Effector memory CD8-positive, alpha-beta T cell (primary cell): ENCODE measurements at regions not wholly inside any gene's neighbourhood (a gene's known extent, or its start where the extent isn't known, plus 50 kb on each side); places are given as distances from the start of the nearest gene placed in this dataset.

Source experiments
- ATAC-seq: fragments of 150-1000 bp; cut with Tn5 transposase; replicated peaks from 2 replicates; pipeline ENCODE4 v1.10.0; 2021; ENCODE audit warnings: mild to moderate bottlenecking, moderate library complexity
- DNase-seq, 3 experiments: peaks; one replicate each; pipeline ENCODE4 v3.0.0; 2021
- H3K27ac Mint-ChIP-seq, 2 donors: one replicate each; pipeline ENCODE4 v1.8.0; 2022; ENCODE audit warnings: mild to moderate bottlenecking in 2 of 2, mixed read lengths in 2 of 2, moderate library complexity in 2 of 2
- H3K27me3 Mint-ChIP-seq, 2 donors: one replicate each; pipeline ENCODE4 v1.8.0; 2022; ENCODE audit warnings: mixed read lengths in 2 of 2
- H3K36me3 Mint-ChIP-seq: one replicate; pipeline ENCODE4 v1.8.0; 2022; ENCODE audit warnings: mild to moderate bottlenecking, moderate library complexity, mixed read lengths; ENCODE audit not compliant: insufficient read depth
- H3K4me1 Mint-ChIP-seq, 2 donors: one replicate each; pipeline ENCODE4 v1.8.0; 2022; ENCODE audit warnings: low read depth in 2 of 2, mixed read lengths in 2 of 2
- H3K4me3 Mint-ChIP-seq, 2 donors: one replicate each; pipeline ENCODE4 v1.8.0; 2022; ENCODE audit warnings: mild to moderate bottlenecking in 2 of 2, mixed read lengths in 2 of 2, moderate library complexity in 2 of 2
- H3K9me3 Mint-ChIP-seq, 2 donors: one replicate each; pipeline ENCODE4 v1.8.0; 2022; ENCODE audit warnings: mixed read lengths in 2 of 2

- no peak for ATAC-seq
- H3K4me1 Mint-ChIP-seq: no peaks in the 10 kb centered on the region
- H3K27ac Mint-ChIP-seq: no peak overlapping the region
- H3K36me3 Mint-ChIP-seq: no peaks in the 10 kb centered on the region
- no peaks in the 10 kb centered on the region for H3K27me3 Mint-ChIP-seq
- H3K4me3 Mint-ChIP-seq: no peak overlapping the region
- DNase-seq: no peak
- H3K9me3 Mint-ChIP-seq: peaks cover 0 to 4% of the 10 kb centered on the region in 2 donors
Observed at GRCh38 chr16:73858326-73858725, 438.3 kb upstream of the PSMD7 start.

GRCh38 chr16:73853968-73854367, 442.6 kb upstream of the PSMD7 start:
- Mint-ChIP-seq H3K9me3 (peaks cover 4 to 6% of the 10 kb centered on the region in 2 donors), H3K27ac (no peak overlapping the region), H3K27me3 (no peaks in the 10 kb centered on the region), H3K4me3 (no peak overlapping the region), H3K36me3 (no peaks in the 10 kb centered on the region), H3K4me1 (no peaks in the 10 kb centered on the region)
- ATAC-seq (no peak), DNase-seq (no peak)

- Mint-ChIP-seq H3K9me3 (peaks cover 4 to 6% of the 10 kb centered on the region in 2 donors), H3K27me3 (no peaks in the 10 kb centered on the region), H3K4me1 (no peaks in the 10 kb centered on the region), H3K36me3 (no peaks in the 10 kb centered on the region), H3K27ac (no peak overlapping the region), H3K4me3 (no peak overlapping the region)
- ATAC-seq (no peak), DNase-seq (no peak)
Observed at GRCh38 chr16:73852561-73852960, 444.1 kb upstream of the PSMD7 start.

- ATAC-seq (no peak), DNase-seq (no peak)
- H3K9me3 Mint-ChIP-seq: peaks cover 6 to 7% of the 10 kb centered on the region in 2 donors
- H3K27me3 Mint-ChIP-seq: no peaks in the 10 kb centered on the region
- H3K36me3 Mint-ChIP-seq: no peaks in the 10 kb centered on the region
- H3K27ac Mint-ChIP-seq: no peak overlapping the region
- H3K4me1 Mint-ChIP-seq: no peaks in the 10 kb centered on the region
- no peak overlapping the region for H3K4me3 Mint-ChIP-seq
Observed at GRCh38 chr16:73848993-73849392, 447.6 kb upstream of the PSMD7 start.

GRCh38 chr16:73847090-73847489, 449.5 kb upstream of the PSMD7 start:
- Mint-ChIP-seq H3K4me3 (no peak overlapping the region), H3K9me3 (peaks cover 0 to 5% of the 10 kb centered on the region in 2 donors), H3K4me1 (no peaks in the 10 kb centered on the region), H3K27me3 (no peaks in the 10 kb centered on the region), H3K27ac (no peak overlapping the region), H3K36me3 (no peaks in the 10 kb centered on the region)
- DNase-seq (no peak), ATAC-seq (no peak)

- Mint-ChIP-seq H3K9me3 (peaks cover 0 to 5% of the 10 kb centered on the region in 2 donors), H3K36me3 (no peaks in the 10 kb centered on the region), H3K4me3 (no peak overlapping the region), H3K4me1 (no peaks in the 10 kb centered on the region), H3K27ac (no peak overlapping the region), H3K27me3 (no peaks in the 10 kb centered on the region)
- DNase-seq (no peak), ATAC-seq (no peak)
Observed at GRCh38 chr16:73846356-73846755, 450.3 kb upstream of the PSMD7 start.

- no peak for DNase-seq
- H3K27ac Mint-ChIP-seq: no peak overlapping the region
- H3K4me3 Mint-ChIP-seq: no peak overlapping the region
- no peaks in the 10 kb centered on the region for H3K27me3 Mint-ChIP-seq
- no peak for ATAC-seq
- H3K36me3 Mint-ChIP-seq: no peaks in the 10 kb centered on the region
- H3K9me3 Mint-ChIP-seq: peaks cover 0 to 4% of the 10 kb centered on the region in 2 donors
- H3K4me1 Mint-ChIP-seq: no peaks in the 10 kb centered on the region
Observed at GRCh38 chr16:73846007-73846330, 450.6 kb upstream of the PSMD7 start.

- ATAC-seq: no peak
- Mint-ChIP-seq H3K4me3 (no peak overlapping the region), H3K9me3 (peaks cover 0 to 6% of the 10 kb centered on the region in 2 donors), H3K4me1 (no peaks in the 10 kb centered on the region), H3K27ac (no peak overlapping the region), H3K27me3 (no peaks in the 10 kb centered on the region), H3K36me3 (no peaks in the 10 kb centered on the region)
- DNase-seq: no peak
Observed at GRCh38 chr16:73845238-73846006, 451.2 kb upstream of the PSMD7 start.

GRCh38 chr16:73840728-73841127, 455.9 kb upstream of the PSMD7 start:
- no peak overlapping the region for H3K4me3 Mint-ChIP-seq
- DNase-seq (no peak), ATAC-seq (no peak)

GRCh38 chr16:73831220-73831619, 465.4 kb upstream of the PSMD7 start:
- Mint-ChIP-seq H3K36me3 (no peaks in the 10 kb centered on the region), H3K4me1 (no peaks in the 10 kb centered on the region), H3K27me3 (no peaks in the 10 kb centered on the region), H3K4me3 (no peak overlapping the region), H3K9me3 (peaks cover 4 to 8% of the 10 kb centered on the region in 2 donors), H3K27ac (no peak overlapping the region)
- no peak for ATAC-seq
- DNase-seq: no peak

More at GRCh38 chr16:73840728-73841127, 455.9 kb upstream of the PSMD7 start:
- no peaks in the 10 kb centered on the region for H3K36me3 Mint-ChIP-seq
- no peaks in the 10 kb centered on the region for H3K4me1 Mint-ChIP-seq
- H3K27me3 Mint-ChIP-seq: no peaks in the 10 kb centered on the region
- H3K27ac Mint-ChIP-seq: no peak overlapping the region
- peaks cover 14 to 15% of the 10 kb centered on the region in 2 donors for H3K9me3 Mint-ChIP-seq

GRCh38 chr16:73823205-73823849, 473.3 kb upstream of the PSMD7 start:
- DNase-seq (no peak), ATAC-seq (no peak)
- Mint-ChIP-seq H3K9me3 (peaks cover 0 to 11% of the 10 kb centered on the region in 2 donors), H3K27me3 (no peaks in the 10 kb centered on the region), H3K4me1 (no peaks in the 10 kb centered on the region), H3K4me3 (no peak overlapping the region), H3K27ac (no peak overlapping the region), H3K36me3 (no peaks in the 10 kb centered on the region)

GRCh38 chr16:73817526-73818324, 478.9 kb upstream of the PSMD7 start:
- Mint-ChIP-seq H3K36me3 (no peaks in the 10 kb centered on the region), H3K4me3 (no peak overlapping the region), H3K27ac (no peak overlapping the region), H3K4me1 (no peaks in the 10 kb centered on the region), H3K27me3 (no peaks in the 10 kb centered on the region), H3K9me3 (peaks cover 0 to 17% of the 10 kb centered on the region in 2 donors)
- DNase-seq (no peak), ATAC-seq (no peak)

- Mint-ChIP-seq H3K9me3 (peaks cover 0 to 14% of the 10 kb centered on the region in 2 donors), H3K27ac (no peak overlapping the region), H3K27me3 (no peaks in the 10 kb centered on the region), H3K4me1 (no peaks in the 10 kb centered on the region), H3K4me3 (no peak overlapping the region), H3K36me3 (no peaks in the 10 kb centered on the region)
- ATAC-seq: no peak
- DNase-seq: no peak
Observed at GRCh38 chr16:73813527-73813926, 483.1 kb upstream of the PSMD7 start.
